AG09319 (cell line): ENCODE measurements at regions not wholly inside any gene's neighbourhood (a gene's known extent, or its start where the extent isn't known, plus 50 kb on each side); places are given as distances from the start of the nearest gene placed in this dataset.
"Not testable (repeated sequence)": the region's sequence is repeated elsewhere in the genome, so short reads cannot be mapped to it uniquely, and the experiment has no call there.

Source experiments
- DNase-seq: peaks from one replicate; pipeline ENCODE4 v3.0.0-alpha.2; 2010; ENCODE audit warnings: low read depth; ENCODE audit errors: extremely low read depth
- TF ChIP-seq, protein P1 (sequence below): IDR thresholded peaks from 2 replicates; pipeline ENCODE4 v1.5.1; 2011; ENCODE audit warnings: low read depth, mild to moderate bottlenecking, inconsistent platforms, low read length, moderate library complexity

GRCh38 chr5:56386046-56386445 is 152.9 kb upstream of the ANKRD55 start:
- DNase-seq: no peak
- TF ChIP-seq, protein P1, sequence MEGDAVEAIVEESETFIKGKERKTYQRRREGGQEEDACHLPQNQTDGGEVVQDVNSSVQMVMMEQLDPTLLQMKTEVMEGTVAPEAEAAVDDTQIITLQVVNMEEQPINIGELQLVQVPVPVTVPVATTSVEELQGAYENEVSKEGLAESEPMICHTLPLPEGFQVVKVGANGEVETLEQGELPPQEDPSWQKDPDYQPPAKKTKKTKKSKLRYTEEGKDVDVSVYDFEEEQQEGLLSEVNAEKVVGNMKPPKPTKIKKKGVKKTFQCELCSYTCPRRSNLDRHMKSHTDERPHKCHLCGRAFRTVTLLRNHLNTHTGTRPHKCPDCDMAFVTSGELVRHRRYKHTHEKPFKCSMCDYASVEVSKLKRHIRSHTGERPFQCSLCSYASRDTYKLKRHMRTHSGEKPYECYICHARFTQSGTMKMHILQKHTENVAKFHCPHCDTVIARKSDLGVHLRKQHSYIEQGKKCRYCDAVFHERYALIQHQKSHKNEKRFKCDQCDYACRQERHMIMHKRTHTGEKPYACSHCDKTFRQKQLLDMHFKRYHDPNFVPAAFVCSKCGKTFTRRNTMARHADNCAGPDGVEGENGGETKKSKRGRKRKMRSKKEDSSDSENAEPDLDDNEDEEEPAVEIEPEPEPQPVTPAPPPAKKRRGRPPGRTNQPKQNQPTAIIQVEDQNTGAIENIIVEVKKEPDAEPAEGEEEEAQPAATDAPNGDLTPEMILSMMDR: no peak

DNA sequence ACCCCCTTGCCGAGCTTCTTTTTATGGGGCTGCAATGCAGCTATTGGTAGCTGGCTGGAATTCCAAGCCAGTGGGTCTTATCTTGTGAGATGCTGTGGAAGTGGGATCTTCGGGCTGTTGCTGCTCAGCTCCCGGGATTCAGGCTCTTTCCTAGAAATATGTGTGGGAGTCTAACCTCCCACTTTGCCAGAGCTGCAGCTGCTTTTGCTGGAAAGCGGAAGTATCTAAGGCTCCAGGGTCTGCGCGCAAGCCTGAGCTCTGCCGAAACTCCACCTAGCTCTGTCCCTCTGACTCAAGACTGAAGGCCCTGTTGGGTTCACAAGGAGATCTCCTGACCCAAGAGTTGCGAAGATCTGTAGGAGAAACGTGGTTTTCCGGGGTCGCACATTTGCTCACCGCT is 151.1 kb upstream of the ANKRD55 start:
- DNase-seq: no peak

DNA sequence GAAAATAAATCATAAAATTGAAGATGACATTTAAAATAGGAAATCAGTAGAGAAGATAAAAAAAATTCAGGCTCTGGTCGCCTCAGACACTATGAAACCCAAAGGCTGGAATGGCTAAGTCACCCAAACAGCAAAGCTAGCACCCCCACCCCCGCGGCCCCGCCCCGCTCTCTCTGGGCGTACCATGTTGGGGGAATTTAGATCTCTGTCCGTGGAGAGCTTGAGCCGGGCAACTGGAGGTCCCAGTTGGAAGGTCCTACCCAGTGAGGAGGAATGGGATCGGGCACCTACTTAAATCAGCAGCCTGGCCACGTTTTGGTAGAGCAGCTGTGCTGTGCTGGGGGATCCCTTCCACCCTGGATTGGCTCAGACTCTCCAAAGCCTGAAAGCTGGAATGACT is 150.6 kb upstream of the ANKRD55 start:
- TF ChIP-seq, protein P1: no peak
- no peak for DNase-seq

More for the DNA sequence above, 151.1 kb upstream of the ANKRD55 start:
- TF ChIP-seq, protein P1: no peak

DNA sequence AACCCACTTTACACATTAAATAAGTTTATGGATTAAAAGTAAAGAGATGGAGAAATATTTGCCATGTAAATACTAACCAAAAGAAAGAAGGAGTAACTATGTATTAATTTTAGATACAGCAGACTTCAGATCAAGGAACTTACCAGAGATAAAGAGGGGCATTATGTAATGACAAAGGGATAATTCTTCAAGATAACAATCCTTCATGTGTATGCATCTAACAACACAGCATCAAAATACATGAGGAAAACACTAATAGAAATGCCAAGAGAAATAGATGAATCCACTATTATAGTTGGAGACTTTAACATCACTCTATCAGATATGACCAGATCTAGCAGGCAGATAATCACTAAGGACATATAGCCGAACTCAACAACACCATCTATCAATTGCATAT is 149.8 kb upstream of the ANKRD55 start:
- TF ChIP-seq, protein P1: no peak
- no peak for DNase-seq

GRCh38 chr5:56377573-56377972 is 144.4 kb upstream of the ANKRD55 start:
- TF ChIP-seq, protein P1: no peak
- no peak for DNase-seq

- DNase-seq: no peak
- TF ChIP-seq, protein P1: no peak
Observed at GRCh38 chr5:56376128-56376527, 143.0 kb upstream of the ANKRD55 start.

- TF ChIP-seq, protein P1: no peak
Observed at GRCh38 chr5:56375011-56375410, 141.9 kb upstream of the ANKRD55 start.

DNA sequence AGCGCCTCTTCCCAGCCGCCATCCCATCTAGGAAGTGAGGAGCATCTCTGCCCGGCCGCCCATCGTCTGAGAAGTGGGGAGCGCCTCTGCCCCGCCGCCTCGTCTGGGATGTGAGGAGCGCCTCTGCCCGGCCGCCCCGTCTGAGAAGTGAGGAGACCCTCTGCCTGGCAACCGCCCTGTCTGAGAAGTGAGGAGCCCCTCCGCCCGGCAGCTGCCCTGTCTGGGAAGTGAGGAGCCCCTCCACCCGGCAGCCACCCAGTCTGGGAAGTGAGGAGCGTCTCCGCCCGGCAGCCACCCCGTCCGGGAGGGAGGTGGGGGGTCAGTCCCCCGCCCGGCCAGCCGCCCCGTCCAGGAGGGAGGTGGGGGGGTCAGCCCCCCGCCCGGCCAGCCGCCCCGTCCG is 139.4 kb upstream of the ANKRD55 start:
- DNase-seq: not testable (repeated sequence)

More at GRCh38 chr5:56375011-56375410, 141.9 kb upstream of the ANKRD55 start:
- no peak for DNase-seq
